ENCODE measurements at regions not wholly inside any gene's neighbourhood (a gene's known extent, or its start where the extent isn't known, plus 50 kb on each side); places are given as distances from the start of the nearest gene placed in this dataset.
"Not testable (repeated sequence)": the region's sequence is repeated elsewhere in the genome, so short reads cannot be mapped to it uniquely, and the experiment has no call there.

DNA sequence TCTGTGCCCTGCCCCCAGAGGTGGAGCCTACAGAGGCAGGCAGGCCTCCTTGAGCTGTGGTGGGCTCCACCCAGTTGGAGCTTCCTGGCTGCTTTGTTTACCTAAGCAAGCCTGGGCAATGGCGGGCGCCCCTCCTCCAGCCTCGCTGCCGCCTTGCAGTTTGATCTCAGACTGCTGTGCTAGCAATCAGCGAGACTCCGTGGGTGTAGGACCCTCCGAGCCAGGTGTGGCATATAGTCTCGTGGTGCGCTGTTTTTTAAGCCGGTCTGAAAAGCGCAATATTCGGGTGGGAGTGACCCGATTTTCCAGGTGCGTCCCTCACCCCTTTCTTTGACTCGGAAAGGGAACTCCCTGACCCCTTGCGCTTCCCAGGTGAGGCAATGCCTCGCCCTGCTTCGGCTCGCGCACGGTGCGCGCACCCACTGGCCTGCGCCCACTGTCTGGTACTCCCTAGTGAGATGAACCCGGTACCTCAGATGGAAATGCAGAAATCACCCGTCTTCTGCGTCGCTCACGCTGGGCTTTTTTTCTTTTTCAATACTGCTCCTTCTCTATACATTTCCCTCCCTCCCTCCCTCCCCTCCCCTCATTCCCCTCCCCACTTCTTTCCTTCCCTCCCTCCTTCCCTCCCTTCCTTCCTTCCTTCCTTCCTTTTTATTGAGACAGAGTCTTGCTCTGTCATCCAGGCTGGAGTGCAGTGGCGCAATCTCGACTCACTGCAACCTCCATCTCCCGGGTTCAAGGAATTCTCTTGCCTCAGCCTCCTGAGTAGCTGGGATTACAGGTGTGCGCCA, 197.1 kb upstream of the TBL1XR1 start:
- not testable (repeated sequence) for H3K27ac ChIP-seq (ENCODE audit: low read depth, low read length); H3K4me1 ChIP-seq (ENCODE audit: control insufficient read depth, insufficient read depth, low read length); H3K27me3 ChIP-seq (ENCODE audit: control insufficient read depth, insufficient read depth, low read length); H3K9me3 ChIP-seq (ENCODE audit: control insufficient read depth, insufficient read depth, low read depth, low read length); H3K36me3 ChIP-seq (ENCODE audit: control insufficient read depth, insufficient read depth, low read length)
- H3K4me3 ChIP-seq (ENCODE audit: low read depth, low read length): peak overlapping the region; percentile 51
- peak overlapping the region; percentile 39 for H3K9ac ChIP-seq (ENCODE audit: low read length)

- no peak overlapping the region for H3K4me3 ChIP-seq (ENCODE audit: low read depth, low read length)
- no peaks in the 10 kb centered on the region for H3K27me3 ChIP-seq (ENCODE audit: control insufficient read depth, insufficient read depth, low read length)
- peaks cover 9% of the 10 kb centered on the region; the same call in 1 of the 2 replicates for H3K9me3 ChIP-seq (ENCODE audit: control insufficient read depth, insufficient read depth, low read depth, low read length)
- H3K27ac ChIP-seq (ENCODE audit: low read depth, low read length): no peak overlapping the region
- no peaks in the 10 kb centered on the region for H3K36me3 ChIP-seq (ENCODE audit: control insufficient read depth, insufficient read depth, low read length)
- H3K9ac ChIP-seq (ENCODE audit: low read length): no peak overlapping the region
- H3K4me1 ChIP-seq (ENCODE audit: control insufficient read depth, insufficient read depth, low read length): no peaks in the 10 kb centered on the region
Observed at GRCh38 chr3:177396733-177397132, 199.5 kb upstream of the TBL1XR1 start.

- Histone ChIP-seq H3K27ac (ENCODE audit: low read depth, low read length) (no peak overlapping the region), H3K9me3 (ENCODE audit: control insufficient read depth, insufficient read depth, low read depth, low read length) (peaks cover 9% of the 10 kb centered on the region; the same call in 1 of the 2 replicates), H3K9ac (ENCODE audit: low read length) (no peak overlapping the region), H3K36me3 (ENCODE audit: control insufficient read depth, insufficient read depth, low read length) (no peaks in the 10 kb centered on the region), H3K4me1 (ENCODE audit: control insufficient read depth, insufficient read depth, low read length) (peaks cover 5% of the 10 kb centered on the region), H3K27me3 (ENCODE audit: control insufficient read depth, insufficient read depth, low read length) (no peaks in the 10 kb centered on the region), H3K4me3 (ENCODE audit: low read depth, low read length) (no peak overlapping the region)
Observed at GRCh38 chr3:177401375-177401774, 204.1 kb upstream of the TBL1XR1 start.

GRCh38 chr3:177402533-177402932, 205.3 kb upstream of the TBL1XR1 start:
- Histone ChIP-seq H3K4me1 (ENCODE audit: control insufficient read depth, insufficient read depth, low read length) (peaks cover 5% of the 10 kb centered on the region), H3K27ac (ENCODE audit: low read depth, low read length) (no peak overlapping the region), H3K9me3 (ENCODE audit: control insufficient read depth, insufficient read depth, low read depth, low read length) (peaks cover 8% of the 10 kb centered on the region; the same call in 1 of the 2 replicates), H3K4me3 (ENCODE audit: low read depth, low read length) (no peak overlapping the region), H3K27me3 (ENCODE audit: control insufficient read depth, insufficient read depth, low read length) (no peaks in the 10 kb centered on the region), H3K36me3 (ENCODE audit: control insufficient read depth, insufficient read depth, low read length) (no peaks in the 10 kb centered on the region), H3K9ac (ENCODE audit: low read length) (no peak overlapping the region)

GRCh38 chr3:177405191-177405672, 207.9 kb upstream of the TBL1XR1 start:
- Histone ChIP-seq H3K4me1 (ENCODE audit: control insufficient read depth, insufficient read depth, low read length) (peaks cover 10% of the 10 kb centered on the region), H3K4me3 (ENCODE audit: low read depth, low read length) (no peak overlapping the region)

GRCh38 chr3:177410730-177411129, 213.4 kb upstream of the TBL1XR1 start:
- Histone ChIP-seq H3K36me3 (ENCODE audit: control insufficient read depth, insufficient read depth, low read length) (no peaks in the 10 kb centered on the region), H3K9ac (ENCODE audit: low read length) (no peak overlapping the region), H3K27me3 (ENCODE audit: control insufficient read depth, insufficient read depth, low read length) (no peaks in the 10 kb centered on the region), H3K9me3 (ENCODE audit: control insufficient read depth, insufficient read depth, low read depth, low read length) (peaks cover 7% of the 10 kb centered on the region), H3K4me3 (ENCODE audit: low read depth, low read length) (no peak overlapping the region), H3K4me1 (ENCODE audit: control insufficient read depth, insufficient read depth, low read length) (peaks cover 5% of the 10 kb centered on the region; the same call in 1 of the 2 replicates), H3K27ac (ENCODE audit: low read depth, low read length) (no peak overlapping the region)

More at GRCh38 chr3:177405191-177405672, 207.9 kb upstream of the TBL1XR1 start:
- H3K27ac ChIP-seq (ENCODE audit: low read depth, low read length): no peak overlapping the region
- no peak overlapping the region for H3K9ac ChIP-seq (ENCODE audit: low read length)
- no peaks in the 10 kb centered on the region for H3K36me3 ChIP-seq (ENCODE audit: control insufficient read depth, insufficient read depth, low read length)
- no peaks in the 10 kb centered on the region for H3K9me3 ChIP-seq (ENCODE audit: control insufficient read depth, insufficient read depth, low read depth, low read length)
- H3K27me3 ChIP-seq (ENCODE audit: control insufficient read depth, insufficient read depth, low read length): no peaks in the 10 kb centered on the region

GRCh38 chr3:177411201-177411600, 213.9 kb upstream of the TBL1XR1 start:
- H3K9ac ChIP-seq (ENCODE audit: low read length): no peak overlapping the region

GRCh38 chr3:177412677-177413170, 215.4 kb upstream of the TBL1XR1 start:
- not testable (repeated sequence) for H3K27ac ChIP-seq (ENCODE audit: low read depth, low read length)

More at GRCh38 chr3:177411201-177411600, 213.9 kb upstream of the TBL1XR1 start:
- peaks cover 7% of the 10 kb centered on the region for H3K9me3 ChIP-seq (ENCODE audit: control insufficient read depth, insufficient read depth, low read depth, low read length)
- no peak overlapping the region for H3K27ac ChIP-seq (ENCODE audit: low read depth, low read length)
- no peak overlapping the region for H3K4me3 ChIP-seq (ENCODE audit: low read depth, low read length)
- H3K36me3 ChIP-seq (ENCODE audit: control insufficient read depth, insufficient read depth, low read length): no peaks in the 10 kb centered on the region
- H3K27me3 ChIP-seq (ENCODE audit: control insufficient read depth, insufficient read depth, low read length): no peaks in the 10 kb centered on the region
- peaks cover 5% of the 10 kb centered on the region; the same call in 1 of the 2 replicates for H3K4me1 ChIP-seq (ENCODE audit: control insufficient read depth, insufficient read depth, low read length)

DNA sequence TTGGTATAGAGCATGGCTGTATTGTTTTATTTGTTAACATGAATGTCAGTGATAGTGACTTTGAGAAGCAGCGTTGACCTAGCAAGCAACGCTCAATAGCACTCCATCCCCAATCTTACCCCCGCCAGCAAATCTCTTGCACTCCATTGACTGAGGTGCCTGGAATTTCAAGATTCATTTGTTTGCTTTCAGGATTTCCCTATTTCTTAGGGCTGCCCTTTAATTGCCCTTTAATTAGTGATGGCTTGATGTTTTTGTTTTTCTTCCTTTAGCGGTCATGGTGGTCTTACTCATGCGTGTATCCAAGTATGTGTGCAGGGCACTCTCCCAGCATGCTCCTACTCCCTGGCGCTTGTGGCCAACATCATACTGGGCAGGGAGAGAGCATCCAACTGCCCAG, 216.8 kb upstream of the TBL1XR1 start:
- no peak overlapping the region for H3K27ac ChIP-seq (ENCODE audit: low read depth, low read length)
- H3K36me3 ChIP-seq (ENCODE audit: control insufficient read depth, insufficient read depth, low read length): no peaks in the 10 kb centered on the region
- no peak overlapping the region for H3K9ac ChIP-seq (ENCODE audit: low read length)
- no peaks in the 10 kb centered on the region for H3K27me3 ChIP-seq (ENCODE audit: control insufficient read depth, insufficient read depth, low read length)
- peaks cover 7% of the 10 kb centered on the region for H3K9me3 ChIP-seq (ENCODE audit: control insufficient read depth, insufficient read depth, low read depth, low read length)
- no peak overlapping the region for H3K4me3 ChIP-seq (ENCODE audit: low read depth, low read length)
- H3K4me1 ChIP-seq (ENCODE audit: control insufficient read depth, insufficient read depth, low read length): 0 out of 2 replicates have a peak, but pooled peaks cover 5% of the 10 kb centered on the region

More at GRCh38 chr3:177412677-177413170, 215.4 kb upstream of the TBL1XR1 start:
- not testable (repeated sequence) for H3K9me3 ChIP-seq (ENCODE audit: control insufficient read depth, insufficient read depth, low read depth, low read length); H3K9ac ChIP-seq (ENCODE audit: low read length); H3K4me1 ChIP-seq (ENCODE audit: control insufficient read depth, insufficient read depth, low read length); H3K36me3 ChIP-seq (ENCODE audit: control insufficient read depth, insufficient read depth, low read length); H3K27me3 ChIP-seq (ENCODE audit: control insufficient read depth, insufficient read depth, low read length); H3K4me3 ChIP-seq (ENCODE audit: low read depth, low read length)

DNA sequence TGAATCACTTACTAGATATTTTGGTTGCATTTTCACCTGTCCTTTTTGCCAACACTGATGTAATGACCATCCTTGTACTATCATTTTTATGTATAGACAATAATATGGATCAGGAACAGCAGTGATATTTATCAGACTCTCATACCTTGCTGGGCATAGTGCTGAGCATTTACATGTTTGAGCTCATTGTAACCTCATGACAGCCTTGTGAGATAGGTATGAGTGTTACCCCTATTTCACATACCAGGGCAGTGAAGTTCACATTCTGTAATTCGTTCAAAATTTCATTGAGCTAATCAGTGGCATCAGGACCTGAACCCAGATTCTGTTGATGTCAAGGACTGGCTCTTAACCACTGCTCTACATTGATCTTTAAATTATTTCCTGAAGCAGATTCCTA, 221.5 kb upstream of the TBL1XR1 start:
- Histone ChIP-seq H3K4me3 (ENCODE audit: low read depth, low read length) (no peak overlapping the region), H3K27me3 (ENCODE audit: control insufficient read depth, insufficient read depth, low read length) (no peaks in the 10 kb centered on the region), H3K9me3 (ENCODE audit: control insufficient read depth, insufficient read depth, low read depth, low read length) (peaks cover 6% of the 10 kb centered on the region), H3K36me3 (ENCODE audit: control insufficient read depth, insufficient read depth, low read length) (no peaks in the 10 kb centered on the region), H3K27ac (ENCODE audit: low read depth, low read length) (no peak overlapping the region), H3K9ac (ENCODE audit: low read length) (no peak overlapping the region), H3K4me1 (ENCODE audit: control insufficient read depth, insufficient read depth, low read length) (no peaks in the 10 kb centered on the region)

DNA sequence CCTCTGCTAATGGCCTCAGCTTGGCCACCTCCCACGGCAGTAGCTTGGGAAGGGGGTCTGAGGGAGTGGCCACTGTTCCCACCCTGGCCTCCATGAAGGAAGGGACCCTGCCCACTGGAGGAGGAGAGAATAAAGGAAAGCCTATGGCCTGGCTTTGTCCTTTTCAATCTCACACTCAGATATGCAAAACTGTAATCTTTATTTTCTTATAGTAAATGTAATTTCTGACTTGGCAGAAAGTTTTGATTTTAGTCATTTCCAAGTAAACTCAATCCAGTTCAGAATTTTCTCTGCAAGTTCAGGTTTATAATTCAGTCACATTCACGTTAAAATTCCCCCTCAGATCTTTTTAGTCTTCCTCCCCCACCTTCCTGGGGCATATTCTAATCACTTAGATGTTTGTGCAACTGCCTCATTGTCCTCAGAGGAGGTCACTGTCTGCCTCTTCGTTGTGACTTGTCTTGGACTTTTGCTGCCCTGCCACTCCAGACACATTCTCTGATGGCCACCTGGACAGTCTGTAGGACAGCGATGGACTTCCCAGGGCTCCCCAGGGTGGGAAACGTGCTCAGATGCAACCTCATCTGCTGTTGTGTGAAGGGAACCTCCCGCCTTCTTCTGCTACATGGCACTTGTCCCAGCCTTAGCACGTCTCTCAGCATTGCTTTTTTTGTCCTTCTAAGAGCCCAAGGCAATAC, 222.8 kb upstream of the TBL1XR1 start:
- no peaks in the 10 kb centered on the region for H3K9me3 ChIP-seq (ENCODE audit: control insufficient read depth, insufficient read depth, low read depth, low read length)
- H3K27ac ChIP-seq (ENCODE audit: low read depth, low read length): no peak overlapping the region
- H3K9ac ChIP-seq (ENCODE audit: low read length): no peak overlapping the region

More for the DNA sequence above, 222.8 kb upstream of the TBL1XR1 start:
- Histone ChIP-seq H3K27me3 (ENCODE audit: control insufficient read depth, insufficient read depth, low read length) (no peaks in the 10 kb centered on the region), H3K36me3 (ENCODE audit: control insufficient read depth, insufficient read depth, low read length) (no peaks in the 10 kb centered on the region), H3K4me3 (ENCODE audit: low read depth, low read length) (no peak overlapping the region), H3K4me1 (ENCODE audit: control insufficient read depth, insufficient read depth, low read length) (no peaks in the 10 kb centered on the region)

Data from HUES6 (cell line).